Mucosa of descending colon (tissue), 3 donors: ENCODE measurements at regions not wholly inside any gene's neighbourhood (a gene's known extent, or its start where the extent isn't known, plus 50 kb on each side); places are given as distances from the start of the nearest gene placed in this dataset.

Experiments
- ATAC-seq: fragments of 200-7000 bp; cut with Tn5 transposase; one replicate; pipeline ENCODE4 v1.9.1; 2020; ENCODE audit warnings: mild to moderate bottlenecking, moderate library complexity
- DNase-seq, 3 donors: peaks; one replicate each; pipeline ENCODE4 v3.0.0-alpha.2; 2020
- H3K36me3 ChIP-seq: fragments of 200-600 bp; one replicate; pipeline ENCODE4 v1.8.0; 2021; ENCODE audit warnings: low read depth, mild to moderate bottlenecking
- H3K4me1 ChIP-seq: fragments of 200-600 bp; one replicate; pipeline ENCODE4 v1.8.0; 2021; ENCODE audit warnings: low read depth, mild to moderate bottlenecking
- H3K4me3 ChIP-seq: fragments of 200-600 bp; one replicate; pipeline ENCODE4 v1.8.0; 2021; ENCODE audit warnings: mild to moderate bottlenecking
- H3K9me3 ChIP-seq: fragments of 200-600 bp; one replicate; pipeline ENCODE4 v1.8.0; 2021; ENCODE audit warnings: mild to moderate bottlenecking
- intact Hi-C, 2 donors: fragments of 100-400 bp; cut with DNase I in 1 of 2; cut with micrococcal nuclease in 1 of 2; formaldehyde crosslinking; loops; one replicate each; pipeline versions ENCODE4 v1.11.0 to v1.11.1; 2022; cut with DNase I, micrococcal nuclease
- TF ChIP-seq, protein P1 (sequence below): fragments of 200-600 bp; IDR thresholded peaks from one replicate; pipeline ENCODE4 v1.8.0; 2022; ENCODE audit warnings: antibody characterized with exemption, mild to moderate bottlenecking
- donor health status: DM: no; HTN: no; CAD: no; lungs with moderate emphysema.
- donor health status: DM: no; HTN: no; CAD: no.
- donor health status: DM: no; HTN: yes; CAD: no.

- H3K9me3 ChIP-seq = no peaks in the 10 kb centered on the region
- no peaks in the 10 kb centered on the region for H3K36me3 ChIP-seq
- no peaks in the 10 kb centered on the region for H3K4me1 ChIP-seq
- peak in 2 of 3 donors; percentile 47 to 49 for DNase-seq
- intact Hi-C loops = no loop called here
- no peak overlapping the region for H3K4me3 ChIP-seq
- TF ChIP-seq, protein P1, sequence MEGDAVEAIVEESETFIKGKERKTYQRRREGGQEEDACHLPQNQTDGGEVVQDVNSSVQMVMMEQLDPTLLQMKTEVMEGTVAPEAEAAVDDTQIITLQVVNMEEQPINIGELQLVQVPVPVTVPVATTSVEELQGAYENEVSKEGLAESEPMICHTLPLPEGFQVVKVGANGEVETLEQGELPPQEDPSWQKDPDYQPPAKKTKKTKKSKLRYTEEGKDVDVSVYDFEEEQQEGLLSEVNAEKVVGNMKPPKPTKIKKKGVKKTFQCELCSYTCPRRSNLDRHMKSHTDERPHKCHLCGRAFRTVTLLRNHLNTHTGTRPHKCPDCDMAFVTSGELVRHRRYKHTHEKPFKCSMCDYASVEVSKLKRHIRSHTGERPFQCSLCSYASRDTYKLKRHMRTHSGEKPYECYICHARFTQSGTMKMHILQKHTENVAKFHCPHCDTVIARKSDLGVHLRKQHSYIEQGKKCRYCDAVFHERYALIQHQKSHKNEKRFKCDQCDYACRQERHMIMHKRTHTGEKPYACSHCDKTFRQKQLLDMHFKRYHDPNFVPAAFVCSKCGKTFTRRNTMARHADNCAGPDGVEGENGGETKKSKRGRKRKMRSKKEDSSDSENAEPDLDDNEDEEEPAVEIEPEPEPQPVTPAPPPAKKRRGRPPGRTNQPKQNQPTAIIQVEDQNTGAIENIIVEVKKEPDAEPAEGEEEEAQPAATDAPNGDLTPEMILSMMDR = no peak
- ATAC-seq = peak; percentile 89
Observed at GRCh38 chr3:159775372-159775961, 213.2 kb upstream of the IL12A start.

- intact Hi-C loops = no loop called here
- Histone ChIP-seq H3K36me3 (no peaks in the 10 kb centered on the region), H3K4me1 (no peaks in the 10 kb centered on the region), H3K4me3 (no peak overlapping the region), H3K9me3 (no peaks in the 10 kb centered on the region)
- DNase-seq (no peak), ATAC-seq (no peak)
- TF ChIP-seq, protein P1 = no peak
Observed at GRCh38 chr3:159776779-159777178, 211.9 kb upstream of the IL12A start.

GRCh38 chr3:159779883-159780282, 208.8 kb upstream of the IL12A start:
- intact Hi-C loops = no loop called here
- Histone ChIP-seq H3K9me3 (no peaks in the 10 kb centered on the region), H3K4me1 (peaks cover 5% of the 10 kb centered on the region), H3K36me3 (no peaks in the 10 kb centered on the region), H3K4me3 (no peak overlapping the region)
- TF ChIP-seq, protein P1 = no peak
- ATAC-seq = no peak
- DNase-seq = no peak

DNA sequence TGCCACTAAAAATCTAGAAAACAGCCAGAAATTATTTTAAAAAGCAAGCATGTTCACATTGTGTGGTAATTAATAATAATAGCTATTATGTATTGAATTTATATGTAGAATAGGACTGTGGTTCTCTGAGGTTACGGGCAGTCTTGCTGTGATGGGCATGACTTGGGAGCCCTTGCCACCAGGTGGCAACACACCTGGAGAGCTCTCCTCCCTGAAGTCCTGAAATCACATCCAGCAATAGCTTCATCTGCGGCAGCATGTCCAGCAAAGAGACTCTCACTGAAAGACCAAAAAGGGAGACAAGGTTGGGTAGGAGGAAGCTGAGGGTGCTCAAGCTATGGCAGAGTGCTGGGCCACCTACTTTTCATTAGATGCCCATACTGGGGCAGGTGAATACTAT, 206.8 kb upstream of the IL12A start:
- Histone ChIP-seq H3K36me3 (no peaks in the 10 kb centered on the region), H3K4me3 (no peak overlapping the region), H3K4me1 (peaks cover 11% of the 10 kb centered on the region), H3K9me3 (no peaks in the 10 kb centered on the region)
- ATAC-seq (peak; percentile 63), DNase-seq (peak in 2 of 3 donors; percentile 49 to 56)
- intact Hi-C loops = no loop called here
- TF ChIP-seq, protein P1 = peak; percentile 8

DNA sequence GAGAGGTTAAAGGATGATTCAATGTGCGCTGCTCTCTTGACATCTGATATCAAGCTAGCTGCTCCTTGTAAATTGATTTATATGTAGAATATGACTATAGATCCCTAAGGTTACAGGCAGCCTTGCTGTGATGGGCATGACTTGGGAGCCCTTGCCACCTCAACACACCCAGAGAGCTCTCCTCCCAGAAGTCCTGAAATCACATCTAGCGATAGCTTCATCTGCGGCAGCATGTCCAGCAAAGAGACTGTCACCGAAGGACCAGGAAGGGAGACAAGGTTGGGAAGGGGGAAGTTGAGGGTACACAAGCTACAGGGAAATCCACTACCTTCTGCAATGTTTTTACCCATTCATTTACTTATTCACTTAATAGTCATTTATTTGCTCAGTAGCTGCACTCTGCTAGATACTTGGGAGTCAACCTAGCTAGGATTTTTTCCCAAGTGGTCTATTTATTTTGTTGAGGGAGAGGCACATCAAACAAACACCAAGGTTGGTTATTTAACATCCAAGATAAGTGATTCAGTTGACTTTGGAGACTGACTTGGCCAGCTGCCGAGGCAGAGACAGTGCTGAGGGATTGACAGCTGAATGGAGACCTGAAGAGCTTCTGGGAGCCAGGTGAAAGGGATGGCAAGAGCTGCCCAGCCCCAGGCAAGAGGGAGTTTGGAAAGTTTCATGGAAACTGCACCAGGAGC, 205.8 kb upstream of the IL12A start:
- peak; percentile 58 to 61 (median 59) for DNase-seq
- peaks cover 19% of the 10 kb centered on the region for H3K4me1 ChIP-seq

More for the DNA sequence above, 205.8 kb upstream of the IL12A start:
- no peak for ATAC-seq
- no peaks in the 10 kb centered on the region for H3K9me3 ChIP-seq
- no peak overlapping the region for H3K4me3 ChIP-seq
- H3K36me3 ChIP-seq = no peaks in the 10 kb centered on the region
- intact Hi-C loops = no loop called here
- TF ChIP-seq, protein P1 = no peak
